HG03097 (cell line): ENCODE measurements at regions not wholly inside any gene's neighbourhood (a gene's known extent, or its start where the extent isn't known, plus 50 kb on each side); places are given as distances from the start of the nearest gene placed in this dataset.

Experiments
- ATAC-seq: cut with Tn5 transposase; IDR thresholded peaks from one replicate; pipeline ENCODE4 v1.9.1; 2021; ENCODE audit not compliant: unreplicated experiment, low FRiP score

- ATAC-seq, result no peak
These were observed 428.3 kb upstream of the CDH6 start for GRCh38 chr5:30765227-30765626.

GRCh38 chr5:30764704-30765103, 428.8 kb upstream of the CDH6 start:
- ATAC-seq, result no peak

GRCh38 chr5:30759731-30760130, 433.8 kb upstream of the CDH6 start:
- no peak for ATAC-seq

- no peak for ATAC-seq
These were observed 441.5 kb upstream of the CDH6 start for GRCh38 chr5:30752015-30752414.

- ATAC-seq, result no peak
These were observed 443.5 kb upstream of the CDH6 start for GRCh38 chr5:30749971-30750370.

- ATAC-seq, result no peak
These were observed 446.1 kb upstream of the CDH6 start for GRCh38 chr5:30747412-30747811.

- ATAC-seq, result no peak
These were observed 456.8 kb upstream of the CDH6 start for GRCh38 chr5:30736669-30737068.

- no peak for ATAC-seq
These were observed 459.4 kb upstream of the CDH6 start for GRCh38 chr5:30734118-30734517.

GRCh38 chr5:30725073-30725472, 468.4 kb upstream of the CDH6 start:
- no peak for ATAC-seq

GRCh38 chr5:30698217-30698616, 495.3 kb upstream of the CDH6 start:
- ATAC-seq, result no peak

- no peak for ATAC-seq
These were observed 500.2 kb upstream of the CDH6 start for GRCh38 chr5:30693326-30693725.

- ATAC-seq, result no peak
These were observed 502.6 kb upstream of the CDH6 start for GRCh38 chr5:30690931-30691330.

- no peak for ATAC-seq
These were observed 506.0 kb upstream of the CDH6 start for GRCh38 chr5:30687461-30687860.

- ATAC-seq, result no peak
These were observed 507.0 kb upstream of the CDH6 start for GRCh38 chr5:30686530-30686929.

GRCh38 chr5:30676223-30676840, 517.2 kb upstream of the CDH6 start:
- no peak for ATAC-seq

GRCh38 chr5:30667293-30667692, 526.2 kb upstream of the CDH6 start:
- no peak for ATAC-seq

- no peak for ATAC-seq
These were observed 530.0 kb upstream of the CDH6 start for GRCh38 chr5:30663536-30663935.

- ATAC-seq, result no peak
These were observed 531.1 kb upstream of the CDH6 start for GRCh38 chr5:30662373-30662772.

- ATAC-seq, result no peak
These were observed 531.8 kb upstream of the CDH6 start for GRCh38 chr5:30661730-30662129.

- ATAC-seq, result no peak
These were observed 534.1 kb upstream of the CDH6 start for GRCh38 chr5:30659417-30659816.

GRCh38 chr5:30650311-30650710, 543.2 kb upstream of the CDH6 start:
- no peak for ATAC-seq

GRCh38 chr5:30638899-30639298, 554.6 kb upstream of the CDH6 start:
- ATAC-seq, result no peak

GRCh38 chr5:30627945-30628344, 565.5 kb upstream of the CDH6 start:
- no peak for ATAC-seq
